KMS-11 (cell line): ENCODE measurements at regions not wholly inside any gene's neighbourhood (a gene's known extent, or its start where the extent isn't known, plus 50 kb on each side); places are given as distances from the start of the nearest gene placed in this dataset.

Experiments used
- H2AFZ ChIP-seq: fragments of 200-600 bp; sonication (generic); 2 replicates; pipeline ENCODE4 v1.6.1; 2016; ENCODE audit warnings: antibody characterized with exemption, mixed run types, low read depth
- H3K27ac ChIP-seq: fragments of 200-600 bp; sonication (generic); 2 replicates; pipeline ENCODE4 v1.6.1; 2016; ENCODE audit warnings: mild to moderate bottlenecking, mixed run types
- H3K27me3 ChIP-seq: fragments of 200-600 bp; sonication (generic); 2 replicates; pipeline ENCODE4 v1.6.1; 2017; ENCODE audit warnings: mild to moderate bottlenecking, low read depth, mixed run types, moderate library complexity; ENCODE audit not compliant: insufficient read depth
- H3K36me3 ChIP-seq: fragments of 200-600 bp; sonication (generic); 2 replicates; pipeline ENCODE4 v1.6.1; 2017; ENCODE audit warnings: mild to moderate bottlenecking, mixed run types; ENCODE audit not compliant: insufficient read depth
- H3K4me1 ChIP-seq: fragments of 200-600 bp; sonication (generic); 2 replicates; pipeline ENCODE4 v1.6.1; 2016; ENCODE audit warnings: mild to moderate bottlenecking, low read depth, mixed run types; ENCODE audit not compliant: poor library complexity, severe bottlenecking
- H3K4me2 ChIP-seq: fragments of 200-600 bp; sonication (generic); 2 replicates; pipeline ENCODE4 v1.7.0; 2016; ENCODE audit warnings: mild to moderate bottlenecking, mixed run types
- H3K4me3 ChIP-seq: fragments of 200-600 bp; sonication (generic); IDR thresholded peaks from 2 replicates; pipeline ENCODE4 v1.6.1; 2017; ENCODE audit warnings: low read depth, low read length, mixed read lengths; ENCODE audit not compliant: insufficient read depth
- H3K79me2 ChIP-seq: fragments of 200-600 bp; sonication (generic); 2 replicates; pipeline ENCODE4 v1.6.1; 2016; ENCODE audit warnings: low read depth, mixed run types; ENCODE audit not compliant: insufficient read depth
- H3K9ac ChIP-seq: fragments of 200-600 bp; sonication (generic); 2 replicates; pipeline ENCODE4 v1.6.1; 2016; ENCODE audit warnings: mild to moderate bottlenecking, mixed run types
- H4K20me1 ChIP-seq: fragments of 200-600 bp; sonication (generic); 2 replicates; pipeline ENCODE4 v1.6.1; 2016; ENCODE audit warnings: mild to moderate bottlenecking, mixed run types; ENCODE audit not compliant: insufficient read depth
- TF ChIP-seq, protein P1 (sequence below): fragments of 200-600 bp; sonication (generic); conservative IDR thresholded peaks from 2 replicates; pipeline ENCODE4 v1.6.1; 2017; ENCODE audit warnings: low read depth, mild to moderate bottlenecking, antibody characterized with exemption, low read length, moderate library complexity, mixed read lengths

DNA sequence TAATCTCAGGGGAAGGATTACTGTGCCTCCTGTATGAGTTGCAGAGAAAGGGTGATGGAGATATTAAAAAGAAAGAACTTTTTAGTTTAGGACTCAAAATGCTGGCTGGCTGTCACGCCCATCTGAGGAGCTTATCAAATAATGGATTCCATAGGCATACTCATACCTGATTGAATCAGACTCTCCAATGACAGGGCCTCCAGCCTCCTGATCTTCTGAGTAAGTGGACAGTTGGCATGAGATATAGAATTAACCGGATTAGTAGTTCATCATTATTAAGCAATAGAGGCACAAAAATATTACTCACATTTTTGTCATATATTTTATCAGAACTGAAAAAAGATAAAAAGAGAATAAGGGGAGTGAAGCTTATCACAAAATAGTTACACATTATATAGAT, 157.0 kb upstream of the RASA1 start:
- no peaks in the 10 kb centered on the region for H3K27me3 ChIP-seq
- H3K36me3 ChIP-seq: no peaks in the 10 kb centered on the region
- H3K9ac ChIP-seq: no peak overlapping the region
- TF ChIP-seq, protein P1, sequence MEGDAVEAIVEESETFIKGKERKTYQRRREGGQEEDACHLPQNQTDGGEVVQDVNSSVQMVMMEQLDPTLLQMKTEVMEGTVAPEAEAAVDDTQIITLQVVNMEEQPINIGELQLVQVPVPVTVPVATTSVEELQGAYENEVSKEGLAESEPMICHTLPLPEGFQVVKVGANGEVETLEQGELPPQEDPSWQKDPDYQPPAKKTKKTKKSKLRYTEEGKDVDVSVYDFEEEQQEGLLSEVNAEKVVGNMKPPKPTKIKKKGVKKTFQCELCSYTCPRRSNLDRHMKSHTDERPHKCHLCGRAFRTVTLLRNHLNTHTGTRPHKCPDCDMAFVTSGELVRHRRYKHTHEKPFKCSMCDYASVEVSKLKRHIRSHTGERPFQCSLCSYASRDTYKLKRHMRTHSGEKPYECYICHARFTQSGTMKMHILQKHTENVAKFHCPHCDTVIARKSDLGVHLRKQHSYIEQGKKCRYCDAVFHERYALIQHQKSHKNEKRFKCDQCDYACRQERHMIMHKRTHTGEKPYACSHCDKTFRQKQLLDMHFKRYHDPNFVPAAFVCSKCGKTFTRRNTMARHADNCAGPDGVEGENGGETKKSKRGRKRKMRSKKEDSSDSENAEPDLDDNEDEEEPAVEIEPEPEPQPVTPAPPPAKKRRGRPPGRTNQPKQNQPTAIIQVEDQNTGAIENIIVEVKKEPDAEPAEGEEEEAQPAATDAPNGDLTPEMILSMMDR: no peak
- no peaks in the 10 kb centered on the region for H3K79me2 ChIP-seq
- H3K27ac ChIP-seq: no peak overlapping the region
- H4K20me1 ChIP-seq: no peaks in the 10 kb centered on the region
- H3K4me2 ChIP-seq: no peak overlapping the region
- no peak overlapping the region for H3K4me3 ChIP-seq
- peaks cover 16% of the 10 kb centered on the region for H3K4me1 ChIP-seq
- no peak overlapping the region for H2AFZ ChIP-seq

GRCh38 chr5:87113861-87114260, 153.8 kb upstream of the RASA1 start:
- Histone ChIP-seq H3K27me3 (no peaks in the 10 kb centered on the region), H4K20me1 (no peaks in the 10 kb centered on the region), H3K4me3 (no peak overlapping the region), H3K4me2 (no peak overlapping the region), H3K9ac (no peak overlapping the region), H3K36me3 (no peaks in the 10 kb centered on the region), H2AFZ (no peak overlapping the region), H3K79me2 (no peaks in the 10 kb centered on the region), H3K27ac (no peak overlapping the region), H3K4me1 (peaks cover 39% of the 10 kb centered on the region)
- TF ChIP-seq, protein P1: no peak

GRCh38 chr5:87114631-87115030, 153.1 kb upstream of the RASA1 start:
- Histone ChIP-seq H3K27ac (no peak overlapping the region), H2AFZ (no peak overlapping the region), H3K4me3 (no peak overlapping the region), H3K79me2 (no peaks in the 10 kb centered on the region), H3K4me2 (no peak overlapping the region), H3K36me3 (no peaks in the 10 kb centered on the region), H3K4me1 (peaks cover 43% of the 10 kb centered on the region), H3K9ac (no peak overlapping the region), H3K27me3 (no peaks in the 10 kb centered on the region), H4K20me1 (no peaks in the 10 kb centered on the region)
- TF ChIP-seq, protein P1: no peak

- Histone ChIP-seq H3K36me3 (no peaks in the 10 kb centered on the region), H4K20me1 (no peaks in the 10 kb centered on the region), H3K27me3 (no peaks in the 10 kb centered on the region), H3K9ac (no peak overlapping the region), H3K4me3 (no peak overlapping the region), H3K27ac (no peak overlapping the region), H3K4me2 (no peak overlapping the region), H2AFZ (no peak overlapping the region), H3K79me2 (no peaks in the 10 kb centered on the region), H3K4me1 (peaks cover 55% of the 10 kb centered on the region)
- TF ChIP-seq, protein P1: no peak
Measured at GRCh38 chr5:87115839-87116364, 151.8 kb upstream of the RASA1 start.
